ENCODE measurements at regions not wholly inside any gene's neighbourhood (a gene's known extent, or its start where the extent isn't known, plus 50 kb on each side); places are given as distances from the start of the nearest gene placed in this dataset.

- H3K27ac ChIP-seq, result no peak overlapping the region
- H3K36me3 ChIP-seq (replicated peaks in 1 of 2; ENCODE audit: insufficient read depth in 1 of 2, low read depth in 2 of 2), result no peaks in the 10 kb centered on the region
- ATAC-seq (no peak), DNase-seq (no peak)
- 65 to 74% methylated on average over 2 of the region's 2 CpGs for WGBS, 2 donors
- intact Hi-C loops (cut with DNase I), result no loop called here
- H3K27me3 ChIP-seq, result no peaks in the 10 kb centered on the region
- no peak overlapping the region for H3K4me3 ChIP-seq
- H3K9me3 ChIP-seq, result no peaks in the 10 kb centered on the region
- peaks cover 10% of the 10 kb centered on the region for H3K4me1 ChIP-seq
- TF ChIP-seq CTCF (IDR thresholded peaks at IDR 0.05) (no peak), POLR2A (IDR thresholded peaks at IDR 0.05) (no peak)
These were observed 121.7 kb downstream of the TNFSF18 start for GRCh38 chr1:172929006-172929405.

GRCh38 chr1:172930142-172930541 lies 120.6 kb downstream of the TNFSF18 start:
- no peak for TF ChIP-seq CTCF (IDR thresholded peaks at IDR 0.05)
- no peak for TF ChIP-seq POLR2A (IDR thresholded peaks at IDR 0.05)
- peaks cover 10% of the 10 kb centered on the region for H3K4me1 ChIP-seq
- DNase-seq (no peak), ATAC-seq (no peak)
- no peak overlapping the region for H3K4me3 ChIP-seq
- no peak overlapping the region for H3K27ac ChIP-seq
- H3K27me3 ChIP-seq, result no peaks in the 10 kb centered on the region
- 39 to 52% methylated on average over 2 of the region's 2 CpGs for WGBS, 2 donors
- H3K9me3 ChIP-seq, result no peaks in the 10 kb centered on the region
- H3K36me3 ChIP-seq (replicated peaks in 1 of 2; ENCODE audit: insufficient read depth in 1 of 2, low read depth in 2 of 2), result no peaks in the 10 kb centered on the region
- intact Hi-C loops (cut with DNase I), result no loop called here

GRCh38 chr1:172931340-172931739 lies 119.4 kb downstream of the TNFSF18 start:
- H3K27ac ChIP-seq, result no peak overlapping the region
- no peak for TF ChIP-seq POLR2A (IDR thresholded peaks at IDR 0.05)
- no peak for TF ChIP-seq CTCF (IDR thresholded peaks at IDR 0.05)
- no peak for DNase-seq
- intact Hi-C loops (cut with DNase I), result no loop called here
- H3K36me3 ChIP-seq (replicated peaks in 1 of 2; ENCODE audit: insufficient read depth in 1 of 2, low read depth in 2 of 2), result no peaks in the 10 kb centered on the region
- no peak overlapping the region for H3K4me3 ChIP-seq
- no peaks in the 10 kb centered on the region for H3K27me3 ChIP-seq
- no peak for ATAC-seq
- H3K4me1 ChIP-seq, result peaks cover 6% of the 10 kb centered on the region
- no peaks in the 10 kb centered on the region for H3K9me3 ChIP-seq
- WGBS, 2 donors, result 57 to 62% methylated on average over 1 of the region's 1 CpG

- H3K4me3 ChIP-seq, result no peak overlapping the region
- H3K27ac ChIP-seq, result no peak overlapping the region
- TF ChIP-seq CTCF (IDR thresholded peaks at IDR 0.05) (no peak), POLR2A (IDR thresholded peaks at IDR 0.05) (no peak)
- H3K27me3 ChIP-seq, result no peaks in the 10 kb centered on the region
- H3K4me1 ChIP-seq, result peaks cover 2% of the 10 kb centered on the region
- no peak for DNase-seq
- intact Hi-C loops (cut with DNase I), result no loop called here
- 87 to 88% methylated on average over 4 of the region's 4 CpGs for WGBS, 2 donors
- ATAC-seq, result no peak
- no peaks in the 10 kb centered on the region for H3K9me3 ChIP-seq
- H3K36me3 ChIP-seq (replicated peaks in 1 of 2; ENCODE audit: insufficient read depth in 1 of 2, low read depth in 2 of 2), result no peaks in the 10 kb centered on the region
These were observed 119.0 kb downstream of the TNFSF18 start for GRCh38 chr1:172931761-172932160.

- TF ChIP-seq CTCF (IDR thresholded peaks at IDR 0.05) (no peak), POLR2A (IDR thresholded peaks at IDR 0.05) (no peak)
- no peak for DNase-seq
- Histone ChIP-seq H3K36me3 (replicated peaks in 1 of 2; ENCODE audit: insufficient read depth in 1 of 2, low read depth in 2 of 2) (no peaks in the 10 kb centered on the region), H3K9me3 (no peaks in the 10 kb centered on the region), H3K27me3 (no peaks in the 10 kb centered on the region), H3K4me1 (no peaks in the 10 kb centered on the region), H3K4me3 (no peak overlapping the region), H3K27ac (peak overlapping the region in 1 of 4 donors; percentile 68)
- no peak for ATAC-seq
- WGBS, 2 donors, result 76 to 88% methylated on average over 1 of the region's 1 CpG
- intact Hi-C loops (cut with DNase I), result no loop called here
These were observed 117.8 kb downstream of the TNFSF18 start for GRCh38 chr1:172932981-172933380.
